ENCODE measurements at regions not wholly inside any gene's neighbourhood (a gene's known extent, or its start where the extent isn't known, plus 50 kb on each side); places are given as distances from the start of the nearest gene placed in this dataset.

DNA sequence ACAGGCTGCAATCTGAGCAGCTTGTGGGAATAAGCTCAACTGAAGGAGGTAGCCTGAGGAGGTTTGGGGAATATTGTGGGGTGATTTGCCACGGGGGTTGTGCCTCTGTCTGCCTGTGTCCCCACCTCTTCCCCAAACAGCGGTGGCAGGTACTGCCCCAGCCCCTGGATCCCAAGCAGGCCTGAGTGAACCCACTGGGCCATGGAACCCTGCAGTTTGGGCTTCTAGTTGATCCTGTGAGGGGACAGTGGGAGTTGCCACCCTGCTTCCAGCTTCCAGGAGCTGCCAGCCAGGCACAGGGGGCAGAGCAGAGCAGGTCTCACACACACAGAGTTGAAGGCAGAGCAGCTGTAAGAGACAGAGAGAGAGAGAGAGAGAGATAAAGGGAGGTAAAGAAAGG is 97.4 kb downstream of the PJA1 start:
- WGBS, 2 donors, result 85 to 94% methylated on average over 2 of the region's 2 CpGs
- peaks cover 0 to 15% (median 4%) of the 10 kb centered on the region in 9 donors for H3K4me1 ChIP-seq
- H3K9me3 ChIP-seq, result peaks cover 0 to 4% (median 0%) of the 10 kb centered on the region in 11 donors
- TF ChIP-seq, protein P1, sequence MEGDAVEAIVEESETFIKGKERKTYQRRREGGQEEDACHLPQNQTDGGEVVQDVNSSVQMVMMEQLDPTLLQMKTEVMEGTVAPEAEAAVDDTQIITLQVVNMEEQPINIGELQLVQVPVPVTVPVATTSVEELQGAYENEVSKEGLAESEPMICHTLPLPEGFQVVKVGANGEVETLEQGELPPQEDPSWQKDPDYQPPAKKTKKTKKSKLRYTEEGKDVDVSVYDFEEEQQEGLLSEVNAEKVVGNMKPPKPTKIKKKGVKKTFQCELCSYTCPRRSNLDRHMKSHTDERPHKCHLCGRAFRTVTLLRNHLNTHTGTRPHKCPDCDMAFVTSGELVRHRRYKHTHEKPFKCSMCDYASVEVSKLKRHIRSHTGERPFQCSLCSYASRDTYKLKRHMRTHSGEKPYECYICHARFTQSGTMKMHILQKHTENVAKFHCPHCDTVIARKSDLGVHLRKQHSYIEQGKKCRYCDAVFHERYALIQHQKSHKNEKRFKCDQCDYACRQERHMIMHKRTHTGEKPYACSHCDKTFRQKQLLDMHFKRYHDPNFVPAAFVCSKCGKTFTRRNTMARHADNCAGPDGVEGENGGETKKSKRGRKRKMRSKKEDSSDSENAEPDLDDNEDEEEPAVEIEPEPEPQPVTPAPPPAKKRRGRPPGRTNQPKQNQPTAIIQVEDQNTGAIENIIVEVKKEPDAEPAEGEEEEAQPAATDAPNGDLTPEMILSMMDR (IDR thresholded peaks at IDR 0.05), result no peak
- H3K4me3 ChIP-seq, result no peak overlapping the region
- no peak overlapping the region for H3K27ac ChIP-seq
- ATAC-seq (no peak), DNase-seq (no peak)
- peaks cover 0 to 28% (median 0%) of the 10 kb centered on the region in 7 donors for H3K27me3 ChIP-seq
- intact Hi-C loops (cut with DNase I), result loop anchor here in 5 of 10 donors (10.0 kb wide), 5 partner anchors 153 to 317 kb away; partner anchors contain the start of gene EFNB1 (in 2 of the 5)
- no peaks in the 10 kb centered on the region for H3K36me3 ChIP-seq

DNA sequence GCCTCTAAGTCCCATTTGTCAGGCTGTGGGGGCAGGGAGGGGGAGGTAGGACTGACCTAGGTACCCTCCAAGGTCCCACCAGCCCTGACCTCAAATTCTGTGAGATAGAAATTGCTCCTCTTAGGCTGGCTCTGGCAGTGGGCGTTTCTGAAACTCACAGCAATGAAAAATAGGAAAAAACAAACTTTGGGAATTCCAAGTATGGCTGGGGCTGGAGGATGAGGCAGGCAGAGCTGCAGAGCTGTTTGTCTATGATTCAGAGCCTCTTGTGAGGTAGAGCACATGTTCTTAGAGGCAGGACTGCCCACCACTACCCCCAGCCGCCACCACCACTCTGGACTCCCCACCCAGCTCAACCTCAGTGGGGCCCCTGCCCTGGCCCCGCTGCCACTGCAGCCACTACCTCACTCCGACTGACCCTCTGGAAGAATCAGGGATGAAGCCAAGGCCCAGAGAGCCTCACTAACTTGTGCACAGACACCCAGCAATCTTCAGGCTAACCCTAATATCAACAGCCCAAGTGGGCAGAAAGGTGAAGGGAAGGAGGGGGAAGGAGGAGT is 98.2 kb downstream of the PJA1 start:
- no peak overlapping the region for H3K27ac ChIP-seq
- intact Hi-C loops (cut with DNase I), result loop anchor here in 5 of 10 donors (10.0 kb wide), 5 partner anchors 152 to 318 kb away; partner anchors contain the start of gene EFNB1 (in 2 of the 5)
- TF ChIP-seq, protein P1 (IDR thresholded peaks at IDR 0.05), result no peak
- peaks cover 0 to 4% (median 0%) of the 10 kb centered on the region in 11 donors for H3K9me3 ChIP-seq
- ATAC-seq (no peak), DNase-seq (no peak)
- WGBS, 2 donors, result 97 to 99% methylated on average over 4 of the region's 4 CpGs
- no peaks in the 10 kb centered on the region for H3K36me3 ChIP-seq
- H3K4me1 ChIP-seq, result peaks cover 0 to 15% (median 4%) of the 10 kb centered on the region in 9 donors
- peaks cover 0 to 30% (median 0%) of the 10 kb centered on the region in 7 donors for H3K27me3 ChIP-seq
- H3K4me3 ChIP-seq, result no peak overlapping the region

DNA sequence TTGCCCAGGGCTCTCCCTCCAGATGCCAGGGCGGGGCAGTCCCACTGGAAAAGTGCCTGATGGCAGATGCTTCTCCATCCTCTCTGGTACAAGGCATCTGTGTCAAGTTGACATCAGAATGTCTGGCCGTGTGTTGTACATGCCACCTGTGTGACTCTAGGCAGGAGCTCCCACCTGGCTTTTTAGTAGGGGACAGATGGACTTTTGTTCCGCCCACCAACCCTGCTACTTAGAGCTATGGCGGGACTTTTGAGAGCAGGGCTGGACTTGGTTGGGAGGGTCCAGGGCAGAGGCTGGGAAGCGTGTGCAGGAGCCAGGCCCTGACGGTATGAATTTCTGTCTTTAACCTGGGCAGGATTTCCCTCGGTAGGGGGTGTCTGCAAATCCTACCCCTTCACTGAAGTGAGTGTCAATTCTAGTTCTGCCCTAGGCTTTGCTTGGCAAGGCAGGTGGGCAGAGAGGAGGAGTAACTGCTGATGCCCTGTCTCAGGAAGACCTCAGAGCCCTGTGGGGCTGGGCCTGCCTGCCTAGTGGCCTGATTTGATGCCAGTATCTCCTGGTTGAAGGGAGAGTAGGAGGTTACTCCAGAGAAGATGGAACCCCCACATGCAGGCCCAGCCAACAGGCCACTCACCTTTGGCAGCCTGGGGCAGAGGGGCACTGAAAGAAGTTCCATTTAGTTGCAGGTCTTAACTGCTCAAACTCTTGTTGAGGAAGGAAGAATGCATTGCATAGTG is 99.1 kb downstream of the PJA1 start:
- 94 to 97% methylated on average over 6 to 7 of the region's 7 CpGs for WGBS, 2 donors
- Histone ChIP-seq H3K4me3 (no peak overlapping the region), H3K9me3 (peaks cover 0 to 4% (median 0%) of the 10 kb centered on the region in 11 donors), H3K4me1 (peaks cover 0 to 12% (median 3%) of the 10 kb centered on the region in 9 donors), H3K36me3 (no peaks in the 10 kb centered on the region), H3K27me3 (peaks cover 0 to 29% (median 0%) of the 10 kb centered on the region in 7 donors), H3K27ac (no peak overlapping the region)
- TF ChIP-seq, protein P1 (IDR thresholded peaks at IDR 0.05), result no peak
- DNase-seq, result no peak
- ATAC-seq, result no peak
- intact Hi-C loops (cut with DNase I), result loop anchor here in 5 of 10 donors (10.0 kb wide), 5 partner anchors 151 to 319 kb away; partner anchors contain the start of gene EFNB1 (in 2 of the 5)

DNA sequence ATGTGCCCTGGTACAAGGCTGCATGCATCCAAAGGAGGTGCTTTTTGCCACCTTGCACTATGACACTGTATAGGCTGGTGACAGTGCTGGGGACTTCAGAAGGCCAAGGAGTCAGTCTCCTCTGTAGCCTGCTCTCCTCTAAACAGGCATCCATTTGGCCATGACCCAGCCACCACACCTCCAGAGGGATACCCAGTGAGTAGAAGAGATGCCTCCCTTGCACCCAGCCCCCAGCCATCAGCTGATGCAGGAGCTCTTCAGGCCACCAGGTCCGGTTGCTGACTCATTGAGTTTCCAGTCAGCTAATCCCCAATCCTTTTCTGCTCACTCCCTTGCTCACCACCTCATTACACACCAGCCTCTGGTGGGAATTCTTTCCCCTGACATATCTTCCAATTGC is 99.8 kb downstream of the PJA1 start:
- Histone ChIP-seq H3K9me3 (peaks cover 0 to 4% (median 0%) of the 10 kb centered on the region in 11 donors), H3K4me3 (no peak overlapping the region), H3K27me3 (peaks cover 0 to 23% (median 0%) of the 10 kb centered on the region in 7 donors), H3K4me1 (peaks cover 0 to 7% (median 0%) of the 10 kb centered on the region in 9 donors), H3K27ac (no peak overlapping the region), H3K36me3 (no peaks in the 10 kb centered on the region)
- intact Hi-C loops (cut with DNase I), result loop anchor here in 5 of 10 donors (10.0 kb wide), 5 partner anchors 151 to 319 kb away; partner anchors contain the start of gene EFNB1 (in 2 of the 5)
- ATAC-seq (no peak), DNase-seq (no peak)
- TF ChIP-seq, protein P1 (IDR thresholded peaks at IDR 0.05), result no peak
- 83 to 100% methylated on average over 1 of the region's 1 CpG for WGBS, 2 donors

Data from heart right ventricle (tissue), 16 donors.